ENCODE measurements at regions not wholly inside any gene's neighbourhood (a gene's known extent, or its start where the extent isn't known, plus 50 kb on each side); places are given as distances from the start of the nearest gene placed in this dataset.

DNA sequence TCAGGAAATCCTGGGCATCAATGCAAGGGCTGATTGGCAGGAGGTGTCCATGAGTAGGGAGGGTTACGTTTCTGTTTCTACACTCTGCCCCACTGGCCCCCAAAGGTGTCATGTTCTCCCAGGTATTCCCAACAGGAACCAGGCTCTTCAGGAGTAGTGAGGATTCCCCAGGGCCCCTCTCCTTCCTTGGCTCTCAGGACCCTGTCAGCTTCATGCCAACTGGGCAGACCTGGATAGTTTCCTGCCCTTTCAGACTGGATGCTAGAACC, 480.6 kb upstream of the HS6ST1 start:
- Mint-ChIP-seq H3K4me3 (no peak overlapping the region), H3K27me3 (ENCODE audit: insufficient read depth, low read depth) (peaks cover 2% of the 10 kb centered on the region), H3K36me3 (no peaks in the 10 kb centered on the region), H3K9me3 (no peaks in the 10 kb centered on the region), H3K4me1 (no peaks in the 10 kb centered on the region), H3K27ac (no peak overlapping the region)
- Histone ChIP-seq H3K27ac (no peak overlapping the region), H4K20me1 (ENCODE audit: low read depth) (no peaks in the 10 kb centered on the region), H3K4me3 (no peak overlapping the region), H3K79me2 (ENCODE audit: low read depth) (no peaks in the 10 kb centered on the region), H3K4me2 (no peak overlapping the region), H3K4me1 (no peaks in the 10 kb centered on the region), H3F3A (ENCODE audit: low read depth) (no peaks in the 10 kb centered on the region), H2AFZ (replicated peaks) (no peak overlapping the region), H3K9me3 (ENCODE audit: low read depth) (no peaks in the 10 kb centered on the region), H3K27me3 (no peaks in the 10 kb centered on the region), H3K36me3 (no peaks in the 10 kb centered on the region), H3K9ac (no peak overlapping the region)
- TF ChIP-seq EZH2phosphoT487 (IDR thresholded peaks at IDR 0.05) = no peak
- TF ChIP-seq, protein P1, sequence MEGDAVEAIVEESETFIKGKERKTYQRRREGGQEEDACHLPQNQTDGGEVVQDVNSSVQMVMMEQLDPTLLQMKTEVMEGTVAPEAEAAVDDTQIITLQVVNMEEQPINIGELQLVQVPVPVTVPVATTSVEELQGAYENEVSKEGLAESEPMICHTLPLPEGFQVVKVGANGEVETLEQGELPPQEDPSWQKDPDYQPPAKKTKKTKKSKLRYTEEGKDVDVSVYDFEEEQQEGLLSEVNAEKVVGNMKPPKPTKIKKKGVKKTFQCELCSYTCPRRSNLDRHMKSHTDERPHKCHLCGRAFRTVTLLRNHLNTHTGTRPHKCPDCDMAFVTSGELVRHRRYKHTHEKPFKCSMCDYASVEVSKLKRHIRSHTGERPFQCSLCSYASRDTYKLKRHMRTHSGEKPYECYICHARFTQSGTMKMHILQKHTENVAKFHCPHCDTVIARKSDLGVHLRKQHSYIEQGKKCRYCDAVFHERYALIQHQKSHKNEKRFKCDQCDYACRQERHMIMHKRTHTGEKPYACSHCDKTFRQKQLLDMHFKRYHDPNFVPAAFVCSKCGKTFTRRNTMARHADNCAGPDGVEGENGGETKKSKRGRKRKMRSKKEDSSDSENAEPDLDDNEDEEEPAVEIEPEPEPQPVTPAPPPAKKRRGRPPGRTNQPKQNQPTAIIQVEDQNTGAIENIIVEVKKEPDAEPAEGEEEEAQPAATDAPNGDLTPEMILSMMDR (IDR thresholded peaks at IDR 0.05) = no peak
- DNase-seq (ENCODE audit: low spot score) = no peak

DNA sequence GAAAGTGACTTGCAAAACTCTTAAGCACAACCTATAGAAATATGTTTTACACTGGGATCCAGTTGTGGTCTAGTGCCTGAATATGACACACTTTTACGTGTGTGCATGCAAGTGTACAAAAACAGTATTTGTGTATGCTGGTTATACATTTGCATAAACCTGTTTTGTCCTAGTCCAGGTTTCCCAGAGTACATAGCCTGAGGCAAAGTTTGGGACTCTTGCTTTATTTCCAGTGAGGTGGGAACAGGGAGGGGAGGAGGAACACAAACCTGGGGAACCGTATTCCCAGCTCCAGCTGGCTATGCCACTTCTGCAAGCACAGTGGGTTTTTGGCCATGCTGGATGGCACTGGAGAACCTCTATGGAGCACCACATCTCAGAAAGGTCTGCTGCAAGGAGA, 481.1 kb upstream of the HS6ST1 start:
- Histone ChIP-seq H3K27me3 (no peaks in the 10 kb centered on the region), H3K36me3 (no peaks in the 10 kb centered on the region), H3K4me1 (no peaks in the 10 kb centered on the region), H3K79me2 (ENCODE audit: low read depth) (no peaks in the 10 kb centered on the region), H3K27ac (no peak overlapping the region), H3K4me3 (no peak overlapping the region), H3K9ac (no peak overlapping the region), H3K9me3 (ENCODE audit: low read depth) (no peaks in the 10 kb centered on the region), H2AFZ (replicated peaks) (no peak overlapping the region), H3K4me2 (no peak overlapping the region), H3F3A (ENCODE audit: low read depth) (no peaks in the 10 kb centered on the region), H4K20me1 (ENCODE audit: low read depth) (no peaks in the 10 kb centered on the region)
- Mint-ChIP-seq H3K4me3 (no peak overlapping the region), H3K27ac (no peak overlapping the region), H3K9me3 (no peaks in the 10 kb centered on the region), H3K36me3 (no peaks in the 10 kb centered on the region), H3K27me3 (ENCODE audit: insufficient read depth, low read depth) (peaks cover 2% of the 10 kb centered on the region), H3K4me1 (no peaks in the 10 kb centered on the region)
- TF ChIP-seq EZH2phosphoT487 (IDR thresholded peaks at IDR 0.05) = no peak
- TF ChIP-seq, protein P1 (IDR thresholded peaks at IDR 0.05) = no peak
- no peak for TF ChIP-seq EZH2 (IDR thresholded peaks at IDR 0.05)
- DNase-seq (ENCODE audit: low spot score) = no peak

DNA sequence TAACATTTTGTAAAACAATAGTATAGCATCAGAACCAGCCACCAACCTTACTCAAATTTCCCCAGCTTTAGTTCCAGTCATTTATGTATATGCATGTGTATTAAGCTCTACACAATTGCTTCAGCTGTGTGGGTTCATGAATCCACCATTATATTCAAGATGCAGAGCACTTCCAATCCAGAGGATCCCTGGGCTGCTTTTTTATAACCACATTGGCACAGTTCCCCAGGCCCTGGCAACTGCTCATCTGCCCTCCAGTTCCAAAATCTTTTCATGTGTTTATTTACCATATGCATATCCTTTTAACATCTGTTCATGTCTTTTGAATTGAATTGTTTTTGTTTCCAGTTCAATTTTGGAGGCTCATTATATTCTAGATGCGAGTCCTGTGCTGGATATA, 482.9 kb upstream of the HS6ST1 start:
- H3K4me1 ChIP-seq = peaks cover 5% of the 10 kb centered on the region
- no peaks in the 10 kb centered on the region for H3K27me3 ChIP-seq
- no peaks in the 10 kb centered on the region for H3K79me2 ChIP-seq (ENCODE audit: low read depth)
- Mint-ChIP-seq H3K27ac (no peak overlapping the region), H3K36me3 (no peaks in the 10 kb centered on the region), H3K4me1 (no peaks in the 10 kb centered on the region), H3K9me3 (no peaks in the 10 kb centered on the region), H3K4me3 (no peak overlapping the region), H3K27me3 (ENCODE audit: insufficient read depth, low read depth) (peaks cover 2% of the 10 kb centered on the region)
- H3K27ac ChIP-seq = no peak overlapping the region
- H3K9ac ChIP-seq = no peak overlapping the region
- no peak overlapping the region for H3K4me2 ChIP-seq
- no peak overlapping the region for H2AFZ ChIP-seq (replicated peaks)
- no peaks in the 10 kb centered on the region for H3F3A ChIP-seq (ENCODE audit: low read depth)
- no peaks in the 10 kb centered on the region for H4K20me1 ChIP-seq (ENCODE audit: low read depth)
- no peak for DNase-seq (ENCODE audit: low spot score)
- TF ChIP-seq EZH2 (IDR thresholded peaks at IDR 0.05) (no peak), EZH2phosphoT487 (IDR thresholded peaks at IDR 0.05) (no peak)
- TF ChIP-seq, protein P1 (IDR thresholded peaks at IDR 0.05) = no peak
- no peak overlapping the region for H3K4me3 ChIP-seq
- H3K36me3 ChIP-seq = no peaks in the 10 kb centered on the region
- H3K9me3 ChIP-seq (ENCODE audit: low read depth) = peaks cover 1% of the 10 kb centered on the region

- Histone ChIP-seq H2AFZ (replicated peaks) (no peak overlapping the region), H3K36me3 (peaks cover 3% of the 10 kb centered on the region), H3K4me2 (no peak overlapping the region), H3K9ac (no peak overlapping the region), H3K9me3 (ENCODE audit: low read depth) (peaks cover 6% of the 10 kb centered on the region), H3K4me1 (peaks cover 5% of the 10 kb centered on the region), H4K20me1 (ENCODE audit: low read depth) (no peaks in the 10 kb centered on the region), H3F3A (ENCODE audit: low read depth) (no peaks in the 10 kb centered on the region), H3K79me2 (ENCODE audit: low read depth) (no peaks in the 10 kb centered on the region), H3K27ac (no peak overlapping the region), H3K27me3 (no peaks in the 10 kb centered on the region), H3K4me3 (no peak overlapping the region)
- peaks cover 5% of the 10 kb centered on the region for H3K9me3 Mint-ChIP-seq
- no peaks in the 10 kb centered on the region for H3K36me3 Mint-ChIP-seq
- no peak overlapping the region for H3K27ac Mint-ChIP-seq
- H3K4me1 Mint-ChIP-seq = no peaks in the 10 kb centered on the region
- no peak overlapping the region for H3K4me3 Mint-ChIP-seq
- TF ChIP-seq, protein P1 (IDR thresholded peaks at IDR 0.05) = no peak
- no peak for TF ChIP-seq EZH2 (IDR thresholded peaks at IDR 0.05)
- DNase-seq (ENCODE audit: low spot score) = no peak
- H3K27me3 Mint-ChIP-seq (ENCODE audit: insufficient read depth, low read depth) = peaks cover 2% of the 10 kb centered on the region
Observed at GRCh38 chr2:128803222-128803621, 484.6 kb upstream of the HS6ST1 start.

Data from neural progenitor cell (in vitro differentiated cells).